ENCODE measurements at regions not wholly inside any gene's neighbourhood (a gene's known extent, or its start where the extent isn't known, plus 50 kb on each side); places are given as distances from the start of the nearest gene placed in this dataset.

GRCh38 chr2:129067953-129068352 lies 749.3 kb upstream of the HS6ST1 start:
- TF ChIP-seq, protein P1, sequence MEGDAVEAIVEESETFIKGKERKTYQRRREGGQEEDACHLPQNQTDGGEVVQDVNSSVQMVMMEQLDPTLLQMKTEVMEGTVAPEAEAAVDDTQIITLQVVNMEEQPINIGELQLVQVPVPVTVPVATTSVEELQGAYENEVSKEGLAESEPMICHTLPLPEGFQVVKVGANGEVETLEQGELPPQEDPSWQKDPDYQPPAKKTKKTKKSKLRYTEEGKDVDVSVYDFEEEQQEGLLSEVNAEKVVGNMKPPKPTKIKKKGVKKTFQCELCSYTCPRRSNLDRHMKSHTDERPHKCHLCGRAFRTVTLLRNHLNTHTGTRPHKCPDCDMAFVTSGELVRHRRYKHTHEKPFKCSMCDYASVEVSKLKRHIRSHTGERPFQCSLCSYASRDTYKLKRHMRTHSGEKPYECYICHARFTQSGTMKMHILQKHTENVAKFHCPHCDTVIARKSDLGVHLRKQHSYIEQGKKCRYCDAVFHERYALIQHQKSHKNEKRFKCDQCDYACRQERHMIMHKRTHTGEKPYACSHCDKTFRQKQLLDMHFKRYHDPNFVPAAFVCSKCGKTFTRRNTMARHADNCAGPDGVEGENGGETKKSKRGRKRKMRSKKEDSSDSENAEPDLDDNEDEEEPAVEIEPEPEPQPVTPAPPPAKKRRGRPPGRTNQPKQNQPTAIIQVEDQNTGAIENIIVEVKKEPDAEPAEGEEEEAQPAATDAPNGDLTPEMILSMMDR (IDR thresholded peaks at IDR 0.05) = no peak
- TF ChIP-seq POLR2A (IDR thresholded peaks at IDR 0.05) = no peak

All from ovary (tissue), 3 donors.